NCI-H2227 treated with DMSO at 0.1 percent for 48 hours (cell line): ENCODE measurements at regions not wholly inside any gene's neighbourhood (a gene's known extent, or its start where the extent isn't known, plus 50 kb on each side); places are given as distances from the start of the nearest gene placed in this dataset.
"Not testable (repeated sequence)": the region's sequence is repeated elsewhere in the genome, so short reads cannot be mapped to it uniquely, and the experiment has no call there.

Experiments
- DNase-seq: peaks from one replicate; lab custom pipeline; 2025; lab: John Stamatoyannopoulos, UW

GRCh38 chr7:66458991-66459390, 169.7 kb upstream of the KCTD7 start:
- not testable (repeated sequence) for DNase-seq

GRCh38 chr7:66459783-66460413, 168.8 kb upstream of the KCTD7 start:
- not testable (repeated sequence) for DNase-seq

- no peak for DNase-seq
Observed at GRCh38 chr7:66460921-66461361, 167.7 kb upstream of the KCTD7 start.

GRCh38 chr7:66461397-66461796, 167.3 kb upstream of the KCTD7 start:
- DNase-seq: not testable (repeated sequence)

GRCh38 chr7:66462831-66463230, 165.8 kb upstream of the KCTD7 start:
- DNase-seq: not testable (repeated sequence)

- DNase-seq: no peak
Observed at GRCh38 chr7:66464059-66464458, 164.6 kb upstream of the KCTD7 start.

- DNase-seq: no peak
Observed at GRCh38 chr7:66466081-66466600, 162.5 kb upstream of the KCTD7 start.

GRCh38 chr7:66467887-66468286, 160.8 kb upstream of the KCTD7 start:
- no peak for DNase-seq

GRCh38 chr7:66473064-66473463, 155.6 kb upstream of the KCTD7 start:
- not testable (repeated sequence) for DNase-seq

- no peak for DNase-seq
Observed at GRCh38 chr7:66474441-66474840, 154.2 kb upstream of the KCTD7 start.

- DNase-seq: not testable (repeated sequence)
Observed at GRCh38 chr7:66476056-66476455, 152.6 kb upstream of the KCTD7 start.

- DNase-seq: not testable (repeated sequence)
Observed at GRCh38 chr7:66477822-66478397, 150.8 kb upstream of the KCTD7 start.

GRCh38 chr7:66481229-66481628, 147.5 kb upstream of the KCTD7 start:
- not testable (repeated sequence) for DNase-seq

GRCh38 chr7:66489065-66489464, 139.6 kb upstream of the KCTD7 start:
- DNase-seq: not testable (repeated sequence)

GRCh38 chr7:66489741-66490140, 138.9 kb upstream of the KCTD7 start:
- not testable (repeated sequence) for DNase-seq

GRCh38 chr7:66490979-66491378, 137.7 kb upstream of the KCTD7 start:
- not testable (repeated sequence) for DNase-seq

- not testable (repeated sequence) for DNase-seq
Observed at GRCh38 chr7:66492405-66492804, 136.3 kb upstream of the KCTD7 start.

GRCh38 chr7:66493235-66494205, 135.2 kb upstream of the KCTD7 start:
- DNase-seq: peak; percentile 98

- no peak for DNase-seq
Observed at GRCh38 chr7:66497346-66497745, 131.3 kb upstream of the KCTD7 start.

- DNase-seq: no peak
Observed at GRCh38 chr7:66500087-66500486, 128.6 kb upstream of the KCTD7 start.

- DNase-seq: no peak
Observed at GRCh38 chr7:66502230-66503035, 126.2 kb upstream of the KCTD7 start.

- DNase-seq: no peak
Observed at GRCh38 chr7:66503036-66503370, 125.7 kb upstream of the KCTD7 start.
